IMR-90 (cell line): ENCODE measurements at regions not wholly inside any gene's neighbourhood (a gene's known extent, or its start where the extent isn't known, plus 50 kb on each side); places are given as distances from the start of the nearest gene placed in this dataset.

Source experiments
- BHLHE40 ChIP-seq: fragments of 150-350 bp; IDR thresholded peaks from 2 replicates; pipeline ENCODE4 v1.6.1; 2016; ENCODE audit warnings: mild to moderate bottlenecking, low read depth, low read length
- CEBPB ChIP-seq: IDR thresholded peaks from 2 replicates; pipeline ENCODE4 v1.6.1; 2012; ENCODE audit warnings: low read depth, low read length, improper control_type of control experiment
- MAFK ChIP-seq: IDR thresholded peaks from 2 replicates; pipeline ENCODE4 v1.6.1; 2012; ENCODE audit warnings: low read depth, low read length, improper control_type of control experiment
- NFE2L2 ChIP-seq: fragments of 150-350 bp; IDR thresholded peaks from 2 replicates; pipeline ENCODE4 v1.6.1; 2016; ENCODE audit warnings: low read depth, mild to moderate bottlenecking, low read length
- POLR2A ChIP-seq: IDR thresholded peaks from 2 replicates; pipeline ENCODE4 v1.6.1; 2012; ENCODE audit warnings: mild to moderate bottlenecking, low read depth, low read length
- RAD21 ChIP-seq: IDR thresholded peaks from 2 replicates; pipeline ENCODE4 v1.6.1; 2012; ENCODE audit warnings: low read length, improper control_type of control experiment
- RCOR1 ChIP-seq: IDR thresholded peaks from 2 replicates; pipeline ENCODE4 v1.6.1; 2012; ENCODE audit warnings: mild to moderate bottlenecking, low read length, improper control_type of control experiment; ENCODE audit not compliant: insufficient replicate concordance
- RFX5 ChIP-seq: IDR thresholded peaks from 2 replicates; pipeline ENCODE4 v1.8.0; 2012; ENCODE audit warnings: low read depth, mild to moderate bottlenecking, low read length, moderate library complexity
- SMC3 ChIP-seq: fragments of 150-350 bp; IDR thresholded peaks from 2 replicates; pipeline ENCODE4 v1.6.1; 2016; ENCODE audit warnings: low read depth, mild to moderate bottlenecking, antibody characterized with exemption, low read length, moderate library complexity
- TF ChIP-seq, protein P1 (sequence below): conservative IDR thresholded peaks from 2 replicates; pipeline ENCODE4 v1.5.1; 2012; ENCODE audit warnings: mild to moderate bottlenecking, low read depth, low read length, improper control_type of control experiment
- TF ChIP-seq, protein P2 (sequence below): fragments of 150-350 bp; IDR thresholded peaks from 2 replicates; pipeline ENCODE4 v1.6.1; 2017; ENCODE audit warnings: mild to moderate bottlenecking, antibody characterized with exemption, low read length, low read depth
- TF ChIP-seq, protein P3 (sequence below): fragments of 150-350 bp; IDR thresholded peaks from 2 replicates; pipeline ENCODE4 v1.6.1; 2016; ENCODE audit warnings: low read depth, mild to moderate bottlenecking, low read length, moderate library complexity, borderline replicate concordance

DNA sequence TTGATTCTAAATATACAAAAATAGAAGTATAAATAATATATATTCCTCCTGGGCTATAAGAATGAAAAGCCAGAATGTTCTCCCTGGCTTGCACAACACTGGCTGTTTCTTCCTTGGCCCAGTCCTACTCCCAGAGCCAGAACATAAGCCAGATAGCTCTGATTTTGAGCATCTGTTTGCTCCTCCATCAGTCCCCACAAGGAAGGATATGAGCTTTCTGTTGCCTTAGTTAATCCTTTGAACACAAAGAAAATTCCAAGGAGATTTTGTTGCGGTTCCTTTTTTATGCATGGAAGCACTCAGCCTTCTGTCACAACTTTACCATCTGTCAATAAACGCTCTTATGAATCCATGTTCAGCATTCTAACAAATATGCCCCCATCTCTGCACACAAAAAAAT is 361.8 kb downstream of the IPMK start:
- TF ChIP-seq, protein P1, sequence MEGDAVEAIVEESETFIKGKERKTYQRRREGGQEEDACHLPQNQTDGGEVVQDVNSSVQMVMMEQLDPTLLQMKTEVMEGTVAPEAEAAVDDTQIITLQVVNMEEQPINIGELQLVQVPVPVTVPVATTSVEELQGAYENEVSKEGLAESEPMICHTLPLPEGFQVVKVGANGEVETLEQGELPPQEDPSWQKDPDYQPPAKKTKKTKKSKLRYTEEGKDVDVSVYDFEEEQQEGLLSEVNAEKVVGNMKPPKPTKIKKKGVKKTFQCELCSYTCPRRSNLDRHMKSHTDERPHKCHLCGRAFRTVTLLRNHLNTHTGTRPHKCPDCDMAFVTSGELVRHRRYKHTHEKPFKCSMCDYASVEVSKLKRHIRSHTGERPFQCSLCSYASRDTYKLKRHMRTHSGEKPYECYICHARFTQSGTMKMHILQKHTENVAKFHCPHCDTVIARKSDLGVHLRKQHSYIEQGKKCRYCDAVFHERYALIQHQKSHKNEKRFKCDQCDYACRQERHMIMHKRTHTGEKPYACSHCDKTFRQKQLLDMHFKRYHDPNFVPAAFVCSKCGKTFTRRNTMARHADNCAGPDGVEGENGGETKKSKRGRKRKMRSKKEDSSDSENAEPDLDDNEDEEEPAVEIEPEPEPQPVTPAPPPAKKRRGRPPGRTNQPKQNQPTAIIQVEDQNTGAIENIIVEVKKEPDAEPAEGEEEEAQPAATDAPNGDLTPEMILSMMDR = no peak
- TF ChIP-seq POLR2A (no peak), CEBPB (no peak), RCOR1 (no peak), RAD21 (no peak), BHLHE40 (no peak), SMC3 (no peak), MAFK (no peak), NFE2L2 (no peak), RFX5 (no peak)
- TF ChIP-seq, protein P2, sequence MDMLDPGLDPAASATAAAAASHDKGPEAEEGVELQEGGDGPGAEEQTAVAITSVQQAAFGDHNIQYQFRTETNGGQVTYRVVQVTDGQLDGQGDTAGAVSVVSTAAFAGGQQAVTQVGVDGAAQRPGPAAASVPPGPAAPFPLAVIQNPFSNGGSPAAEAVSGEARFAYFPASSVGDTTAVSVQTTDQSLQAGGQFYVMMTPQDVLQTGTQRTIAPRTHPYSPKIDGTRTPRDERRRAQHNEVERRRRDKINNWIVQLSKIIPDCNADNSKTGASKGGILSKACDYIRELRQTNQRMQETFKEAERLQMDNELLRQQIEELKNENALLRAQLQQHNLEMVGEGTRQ = no peak
- TF ChIP-seq, protein P3, sequence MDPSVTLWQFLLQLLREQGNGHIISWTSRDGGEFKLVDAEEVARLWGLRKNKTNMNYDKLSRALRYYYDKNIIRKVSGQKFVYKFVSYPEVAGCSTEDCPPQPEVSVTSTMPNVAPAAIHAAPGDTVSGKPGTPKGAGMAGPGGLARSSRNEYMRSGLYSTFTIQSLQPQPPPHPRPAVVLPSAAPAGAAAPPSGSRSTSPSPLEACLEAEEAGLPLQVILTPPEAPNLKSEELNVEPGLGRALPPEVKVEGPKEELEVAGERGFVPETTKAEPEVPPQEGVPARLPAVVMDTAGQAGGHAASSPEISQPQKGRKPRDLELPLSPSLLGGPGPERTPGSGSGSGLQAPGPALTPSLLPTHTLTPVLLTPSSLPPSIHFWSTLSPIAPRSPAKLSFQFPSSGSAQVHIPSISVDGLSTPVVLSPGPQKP = no peak
